Nucleus accumbens (tissue), 56 donors: ENCODE measurements at regions not wholly inside any gene's neighbourhood (a gene's known extent, or its start where the extent isn't known, plus 50 kb on each side); places are given as distances from the start of the nearest gene placed in this dataset.
"Not testable (repeated sequence)": the region's sequence is repeated elsewhere in the genome, so short reads cannot be mapped to it uniquely, and the experiment has no call there.

Experiments used
- DNase-seq, 56 donors: peaks; one replicate each; lab custom pipeline; 2025; lab: John Stamatoyannopoulos, UW

GRCh38 chr6:169020821-169021220 lies 232.8 kb downstream of the THBS2 start:
- no peak for DNase-seq

DNA sequence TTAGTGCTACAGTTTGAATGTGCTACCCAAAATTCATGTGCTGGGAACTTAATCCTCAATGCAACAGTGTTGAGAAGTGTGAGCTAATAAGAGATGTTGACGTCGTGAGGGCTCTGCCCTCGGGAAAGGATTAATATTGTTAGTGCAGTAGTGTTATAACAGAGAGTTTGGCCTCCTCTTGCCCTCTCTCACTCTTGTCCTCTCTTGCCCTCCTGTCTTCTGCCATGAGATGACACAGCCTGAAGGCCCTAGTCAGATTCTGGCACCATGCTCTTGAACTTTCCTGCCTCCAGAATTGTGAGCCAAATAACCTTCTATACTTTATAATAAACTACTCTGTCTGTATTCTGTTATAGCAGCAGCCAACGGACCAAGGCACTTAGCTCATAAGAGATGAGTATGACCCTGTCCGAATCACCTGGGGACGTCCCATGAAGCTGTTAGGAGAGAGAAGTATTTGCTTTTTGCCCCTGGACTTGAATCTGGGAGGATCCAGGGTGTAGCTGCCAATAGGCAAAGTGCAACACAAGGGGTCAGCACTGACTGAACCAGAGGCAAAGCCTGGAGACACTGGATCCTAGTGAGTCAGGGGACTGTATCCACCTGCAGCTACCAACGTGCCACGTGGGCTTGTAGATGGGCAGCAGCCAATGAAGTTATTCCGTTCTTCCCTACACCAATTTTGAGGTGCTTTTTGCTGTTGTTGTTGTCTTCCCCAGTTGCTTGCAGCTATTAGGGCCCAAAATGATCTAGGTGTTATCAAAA lies 233.7 kb downstream of the THBS2 start:
- DNase-seq, result no peak

DNA sequence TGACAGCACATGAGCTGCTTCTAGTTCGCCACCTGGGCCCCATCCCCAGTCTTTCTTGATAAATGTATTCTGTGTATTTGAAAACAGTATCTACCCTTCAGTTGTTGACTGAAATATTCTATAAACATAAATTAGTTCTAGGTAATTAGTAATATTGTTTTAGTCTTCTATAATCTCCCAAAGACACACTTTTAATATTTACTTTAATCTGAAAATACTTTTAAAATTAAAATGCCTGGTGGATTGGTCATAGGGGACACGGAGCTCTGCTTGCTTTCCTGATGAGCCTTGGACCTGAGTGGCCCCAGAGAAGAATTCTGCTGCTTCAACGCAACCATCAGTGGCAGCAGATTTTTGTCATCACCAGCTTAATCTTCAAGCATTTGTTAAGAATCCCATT lies 234.5 kb downstream of the THBS2 start:
- DNase-seq, result no peak

DNA sequence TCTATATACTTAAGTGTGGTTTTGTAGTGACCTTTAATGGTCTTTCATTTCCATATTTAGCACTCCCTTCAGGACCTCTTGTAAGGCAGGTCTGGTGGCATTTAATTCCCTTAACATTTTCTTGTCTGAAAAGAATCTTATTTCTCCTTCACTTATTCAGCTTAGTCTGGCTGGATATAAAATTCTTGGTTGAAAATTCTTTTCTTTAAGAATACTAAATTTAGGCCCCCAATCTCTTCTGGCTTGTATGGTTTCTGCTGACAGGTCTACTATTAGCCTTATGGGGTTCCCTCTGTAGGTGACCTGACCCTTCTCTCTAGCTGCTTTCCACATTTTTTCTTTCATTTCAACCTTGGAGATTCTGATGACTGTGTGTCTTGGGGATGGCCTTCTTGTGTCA lies 236.9 kb downstream of the THBS2 start:
- no peak for DNase-seq

GRCh38 chr6:169014211-169015197 lies 239.1 kb downstream of the THBS2 start:
- no peak for DNase-seq

GRCh38 chr6:169009628-169010027 lies 244.0 kb downstream of the THBS2 start:
- DNase-seq, result no peak

- peak in 3 of 56 donors; percentile 3 to 55 (median 24) for DNase-seq
Measured at GRCh38 chr6:169008641-169009257, 244.9 kb downstream of the THBS2 start.

DNA sequence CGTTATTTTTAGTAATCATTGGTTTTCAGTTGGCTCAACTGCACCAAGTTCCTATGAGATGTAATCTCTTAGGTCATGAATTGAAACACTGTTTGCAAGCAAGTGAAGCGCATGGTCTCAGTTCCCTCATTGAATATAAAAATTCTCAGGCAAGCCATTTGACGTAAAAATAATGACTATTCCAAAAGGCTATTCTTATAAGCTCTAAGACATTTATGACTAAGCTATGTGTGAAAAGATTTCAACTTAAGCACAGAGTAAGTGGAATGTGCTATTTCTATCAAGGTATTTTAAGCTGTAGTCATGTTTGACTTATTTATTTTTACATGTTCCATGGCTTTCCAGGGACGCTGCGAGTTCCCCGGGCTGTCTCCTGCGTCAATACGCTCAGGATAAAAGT lies 248.5 kb downstream of the THBS2 start:
- no peak for DNase-seq

GRCh38 chr6:169000022-169000421 lies 253.6 kb downstream of the THBS2 start:
- DNase-seq, result no peak

DNA sequence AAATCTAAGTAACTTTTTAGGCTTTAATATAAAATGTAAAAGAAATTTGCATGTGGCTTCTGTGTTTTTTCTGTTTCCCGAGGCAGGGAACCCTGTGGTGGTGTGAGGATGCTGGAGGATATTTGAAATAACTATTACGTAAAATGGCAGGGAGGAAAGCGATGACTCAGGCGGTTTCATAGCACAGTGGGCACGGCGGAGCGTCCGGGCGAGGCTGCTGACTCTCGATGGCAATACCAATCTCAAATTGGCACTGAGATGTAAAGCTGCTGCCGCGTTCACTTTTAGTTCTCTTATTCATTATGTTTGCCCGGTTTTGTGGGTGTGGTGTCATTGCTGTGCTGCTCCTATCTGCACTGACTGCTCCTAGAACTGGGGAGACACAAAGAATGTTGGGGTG lies 254.3 kb downstream of the THBS2 start:
- DNase-seq, result no peak

DNA sequence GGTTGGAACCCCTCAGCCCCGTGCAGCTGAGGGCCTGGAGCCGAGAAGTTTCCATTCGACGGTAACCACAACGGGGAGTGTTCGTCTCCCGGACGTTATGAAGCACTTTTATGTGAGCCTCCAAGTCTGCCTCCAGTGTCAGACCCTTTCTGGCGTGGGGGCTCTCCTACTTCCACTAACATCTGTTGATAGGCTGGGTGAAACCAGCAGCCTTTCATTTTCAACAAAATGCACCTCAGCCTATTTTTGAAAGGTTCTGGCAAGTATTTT lies 257.4 kb downstream of the THBS2 start:
- no peak for DNase-seq

DNA sequence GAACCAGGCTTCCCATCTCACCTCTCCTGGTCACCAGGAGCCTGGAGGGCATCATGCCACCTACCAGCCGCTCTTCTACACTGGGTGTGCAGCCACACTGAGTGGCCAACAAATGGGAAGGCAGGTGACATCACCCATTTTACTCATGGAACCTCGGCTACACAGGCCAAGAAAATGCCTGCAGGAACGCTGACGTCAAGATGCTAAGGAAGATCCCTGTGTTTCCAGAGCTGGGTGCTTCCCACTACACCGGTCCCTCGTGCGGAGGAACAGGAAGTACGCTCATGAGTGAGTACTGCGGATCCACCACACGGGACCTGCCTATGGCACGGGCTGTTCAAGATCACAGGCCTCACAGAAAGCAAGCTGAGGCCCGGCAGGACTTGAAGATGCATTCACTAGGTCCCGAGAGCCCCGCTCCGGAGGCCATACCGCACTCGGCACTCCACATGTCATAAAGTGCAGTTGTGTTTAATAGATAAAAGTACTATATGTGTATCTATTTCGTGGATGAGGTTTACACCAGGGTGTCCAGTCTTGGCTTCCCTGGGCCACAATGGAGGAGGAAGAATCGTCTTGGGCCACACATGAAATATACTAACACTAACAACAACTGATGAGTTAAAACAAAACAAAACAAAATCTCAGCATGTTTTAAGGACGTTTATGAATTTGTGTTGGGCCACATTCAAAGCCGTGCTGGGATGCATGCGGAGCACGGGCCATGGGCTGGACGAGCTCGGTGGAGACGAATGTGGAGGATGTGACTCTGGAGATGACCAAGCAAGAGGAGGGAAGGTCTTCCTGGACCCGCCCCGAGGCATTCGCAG lies 257.9 kb downstream of the THBS2 start:
- DNase-seq, result no peak

GRCh38 chr6:168994956-168995355 lies 258.7 kb downstream of the THBS2 start:
- no peak for DNase-seq

DNA sequence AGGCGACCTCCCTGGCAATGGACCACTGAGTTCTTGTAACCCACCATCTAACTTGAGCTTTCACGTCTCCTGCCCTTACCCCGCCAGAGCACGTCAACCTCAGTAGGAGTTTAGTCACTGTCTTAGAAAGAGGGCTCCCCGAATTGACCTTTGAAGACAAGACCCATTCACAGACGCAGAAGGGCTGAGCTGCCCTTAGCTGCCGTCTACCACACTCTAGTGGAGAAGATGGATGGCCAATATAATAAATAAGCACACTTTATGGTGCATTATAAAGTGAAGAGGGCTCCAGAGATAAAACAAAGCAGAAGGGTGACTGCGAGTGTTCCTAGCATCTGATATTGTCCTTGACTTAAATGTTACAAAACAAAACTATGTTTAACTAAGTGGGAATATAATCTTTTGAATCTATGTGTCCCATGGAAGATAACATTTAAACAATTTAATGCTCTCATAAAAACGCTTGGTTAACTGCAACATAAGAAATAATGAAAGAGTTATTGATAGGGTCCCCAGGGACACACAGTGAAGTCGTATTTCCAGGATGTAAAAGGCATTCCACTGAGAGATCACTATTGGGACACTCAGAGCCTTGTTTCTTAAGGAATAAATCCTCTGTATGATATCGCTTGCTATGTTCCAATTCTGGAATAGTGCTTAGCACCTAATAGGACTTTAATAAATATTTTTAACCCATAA lies 261.1 kb downstream of the THBS2 start:
- DNase-seq, result no peak

DNA sequence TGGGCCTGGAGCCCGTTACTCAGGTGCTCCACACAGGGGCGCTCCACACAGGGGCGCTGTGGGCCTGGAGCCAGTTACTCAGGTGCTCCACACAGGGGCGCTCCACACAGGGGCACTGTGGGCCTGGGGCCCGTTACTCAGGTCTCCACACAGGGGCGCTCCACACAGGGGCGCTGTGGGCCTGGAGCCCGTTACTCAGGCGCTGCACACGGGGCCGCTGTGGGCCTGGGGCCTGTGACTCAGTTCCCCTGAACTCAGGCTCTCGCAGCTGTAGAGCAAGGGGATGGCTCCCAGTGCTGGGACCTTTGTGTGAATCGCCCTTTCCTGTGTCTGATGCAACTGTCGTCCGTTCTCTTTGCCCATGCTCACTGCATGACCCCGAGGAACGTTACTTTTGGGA lies 262.0 kb downstream of the THBS2 start:
- DNase-seq, result not testable (repeated sequence)

DNA sequence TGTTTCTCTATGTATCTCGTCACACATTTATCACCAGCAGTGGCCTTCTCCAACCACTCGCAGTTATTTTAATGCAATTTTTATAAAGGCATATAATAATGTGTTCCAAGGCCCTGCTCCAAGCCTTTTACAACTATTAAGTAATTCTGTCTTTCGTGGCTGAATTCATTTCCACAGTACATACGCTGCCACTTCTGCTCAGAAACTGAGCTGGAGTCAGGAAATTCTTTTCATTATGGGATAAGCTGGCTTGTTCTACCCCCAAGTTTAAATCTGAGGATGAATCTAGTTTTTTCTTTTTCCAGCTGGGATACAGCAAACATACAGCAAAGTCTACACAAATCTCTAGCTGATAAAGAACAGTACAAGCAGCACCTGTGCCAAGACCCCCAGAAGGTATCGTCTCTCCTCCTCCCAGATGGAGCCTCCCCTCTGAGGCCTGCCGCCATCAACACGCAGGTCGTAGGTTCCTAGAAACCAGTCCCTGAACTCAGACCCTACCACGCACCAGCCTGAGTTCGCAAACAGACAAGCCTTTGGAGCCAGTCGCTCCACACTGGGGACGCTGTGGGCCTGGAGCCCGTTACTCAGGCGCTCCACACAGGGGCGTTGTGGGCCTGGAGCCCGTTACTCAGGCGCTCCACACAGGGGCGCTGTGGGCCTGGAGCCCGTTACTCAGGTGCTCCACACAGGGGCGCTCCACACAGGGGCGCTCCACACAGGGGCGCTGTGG lies 263.5 kb downstream of the THBS2 start:
- DNase-seq, result no peak

- no peak for DNase-seq
Measured at GRCh38 chr6:168989421-168989820, 264.2 kb downstream of the THBS2 start.

GRCh38 chr6:168988801-168989200 lies 264.8 kb downstream of the THBS2 start:
- DNase-seq, result no peak

GRCh38 chr6:168988280-168988679 lies 265.4 kb downstream of the THBS2 start:
- DNase-seq, result no peak
